GM10266 (cell line): ENCODE measurements at regions not wholly inside any gene's neighbourhood (a gene's known extent, or its start where the extent isn't known, plus 50 kb on each side); places are given as distances from the start of the nearest gene placed in this dataset.
"Not testable (repeated sequence)": the region's sequence is repeated elsewhere in the genome, so short reads cannot be mapped to it uniquely, and the experiment has no call there.

Experiments
- DNase-seq: peaks from one replicate; pipeline ENCODE4 v3.0.0; 2012; ENCODE audit errors: extremely low spot score
- TF ChIP-seq, protein P1 (sequence below): IDR thresholded peaks from 2 replicates; pipeline ENCODE4 v1.5.1; 2012; ENCODE audit warnings: mild to moderate bottlenecking, low read depth; ENCODE audit not compliant: control insufficient read depth, insufficient read depth; ENCODE audit errors: missing control alignments

DNA sequence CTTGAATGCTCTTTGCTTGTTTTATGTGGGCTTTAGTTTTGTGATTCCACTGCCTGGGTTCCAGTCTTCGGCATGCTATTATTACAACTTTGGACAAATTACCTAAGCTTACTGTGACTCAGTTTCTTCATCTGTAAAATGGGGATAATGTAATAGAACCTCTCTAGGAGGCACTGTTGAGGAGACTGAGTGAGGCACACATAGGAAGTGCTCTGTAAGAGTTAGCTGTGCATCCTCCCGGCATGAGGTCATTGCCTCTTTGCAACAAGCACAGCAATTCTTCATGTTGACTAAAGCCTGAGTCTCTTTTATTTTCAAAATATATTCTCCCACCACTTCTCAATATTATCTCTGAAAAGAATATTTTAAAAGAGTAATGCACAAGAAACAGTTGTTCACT, 227.4 kb downstream of the DLEU7 start:
- TF ChIP-seq, protein P1, sequence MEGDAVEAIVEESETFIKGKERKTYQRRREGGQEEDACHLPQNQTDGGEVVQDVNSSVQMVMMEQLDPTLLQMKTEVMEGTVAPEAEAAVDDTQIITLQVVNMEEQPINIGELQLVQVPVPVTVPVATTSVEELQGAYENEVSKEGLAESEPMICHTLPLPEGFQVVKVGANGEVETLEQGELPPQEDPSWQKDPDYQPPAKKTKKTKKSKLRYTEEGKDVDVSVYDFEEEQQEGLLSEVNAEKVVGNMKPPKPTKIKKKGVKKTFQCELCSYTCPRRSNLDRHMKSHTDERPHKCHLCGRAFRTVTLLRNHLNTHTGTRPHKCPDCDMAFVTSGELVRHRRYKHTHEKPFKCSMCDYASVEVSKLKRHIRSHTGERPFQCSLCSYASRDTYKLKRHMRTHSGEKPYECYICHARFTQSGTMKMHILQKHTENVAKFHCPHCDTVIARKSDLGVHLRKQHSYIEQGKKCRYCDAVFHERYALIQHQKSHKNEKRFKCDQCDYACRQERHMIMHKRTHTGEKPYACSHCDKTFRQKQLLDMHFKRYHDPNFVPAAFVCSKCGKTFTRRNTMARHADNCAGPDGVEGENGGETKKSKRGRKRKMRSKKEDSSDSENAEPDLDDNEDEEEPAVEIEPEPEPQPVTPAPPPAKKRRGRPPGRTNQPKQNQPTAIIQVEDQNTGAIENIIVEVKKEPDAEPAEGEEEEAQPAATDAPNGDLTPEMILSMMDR: no peak
- no peak for DNase-seq

DNA sequence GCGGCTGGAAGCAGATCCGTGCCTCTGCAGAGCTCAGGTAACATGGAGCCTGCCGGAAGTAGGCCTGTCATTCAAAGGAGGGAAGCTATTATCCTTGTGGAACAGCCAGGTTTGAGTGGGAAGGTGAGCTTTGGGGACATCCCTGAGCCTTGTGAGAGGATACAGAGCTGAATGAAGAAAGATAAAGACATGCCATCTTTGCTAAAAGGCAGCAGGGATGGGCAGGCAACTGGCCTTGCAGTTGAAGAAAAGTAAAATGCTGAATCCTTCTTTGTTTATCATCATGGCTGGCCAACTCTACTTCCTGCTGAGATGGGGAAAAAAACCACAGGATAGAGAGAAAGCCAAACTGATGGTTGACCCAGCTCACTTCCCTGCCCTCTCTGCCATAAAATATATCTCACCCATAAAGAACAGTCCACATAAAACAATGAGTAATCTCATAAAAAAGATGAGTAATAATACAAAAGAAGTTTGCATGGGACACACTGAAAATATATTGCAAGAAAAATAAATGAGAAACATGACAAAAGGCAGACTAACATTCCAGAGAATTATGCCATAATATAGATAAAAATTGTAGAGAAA, 226.3 kb downstream of the DLEU7 start:
- TF ChIP-seq, protein P1: no peak
- DNase-seq: no peak

DNA sequence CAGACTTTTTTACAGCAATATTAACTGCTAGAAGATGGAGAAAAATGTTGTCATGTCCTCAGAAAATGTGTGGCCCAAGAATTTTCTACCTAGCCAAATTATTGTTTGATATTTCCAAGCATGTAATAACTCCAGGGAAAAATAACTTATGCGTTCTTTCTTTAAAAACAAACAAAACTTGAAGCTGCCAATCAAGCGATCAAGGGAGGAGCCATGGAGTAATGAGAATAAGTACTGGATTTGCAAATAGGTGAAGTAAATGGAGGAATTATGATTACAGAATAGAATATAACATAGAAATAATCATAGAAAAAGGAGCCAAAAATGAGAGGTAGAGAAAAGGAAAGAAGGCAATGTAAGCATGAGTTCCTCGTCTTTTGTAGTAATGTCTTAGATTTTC, 225.3 kb downstream of the DLEU7 start:
- TF ChIP-seq, protein P1: no peak
- no peak for DNase-seq

DNA sequence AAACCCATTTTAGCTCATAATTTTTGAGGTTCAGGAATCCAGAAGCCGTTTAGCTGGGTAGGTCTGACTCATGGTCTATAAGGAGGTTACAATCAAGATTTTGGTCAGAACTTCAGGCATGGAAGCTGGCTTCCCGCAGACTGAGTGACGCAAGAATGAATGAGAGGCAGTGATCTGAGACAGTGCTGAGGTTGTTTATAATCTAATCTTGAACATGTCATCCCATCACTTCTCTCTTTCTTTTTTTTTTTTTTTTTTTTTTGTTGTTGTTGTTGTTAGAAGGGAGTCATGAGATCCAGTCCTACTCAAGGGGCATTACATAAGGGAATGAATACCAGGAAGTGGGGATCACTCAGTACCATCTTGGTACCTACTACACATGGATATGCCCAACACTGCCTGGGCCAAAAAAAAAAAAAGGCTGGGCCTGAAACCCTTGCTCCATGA, 217.4 kb downstream of the DLEU7 start:
- DNase-seq: no peak
- TF ChIP-seq, protein P1: no peak

DNA sequence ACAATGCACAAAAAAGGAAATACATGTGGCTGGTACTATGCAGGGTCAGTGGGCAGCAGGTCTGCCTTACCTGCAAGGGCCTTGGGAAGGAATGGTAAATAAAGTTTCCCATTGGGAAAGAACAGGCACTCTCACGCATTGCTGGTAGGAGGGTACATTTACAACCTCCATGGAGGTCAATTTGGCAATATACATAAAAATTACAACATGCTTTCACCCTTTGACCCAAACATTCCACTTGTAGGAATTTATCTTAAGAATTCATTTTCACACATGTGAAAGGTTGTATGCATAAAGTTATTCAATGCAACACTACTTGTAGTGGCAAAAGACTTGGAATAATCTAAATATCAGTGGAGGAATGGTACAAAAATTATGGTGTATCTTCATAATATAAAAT, 216.4 kb downstream of the DLEU7 start:
- DNase-seq: no peak
- TF ChIP-seq, protein P1: no peak

DNA sequence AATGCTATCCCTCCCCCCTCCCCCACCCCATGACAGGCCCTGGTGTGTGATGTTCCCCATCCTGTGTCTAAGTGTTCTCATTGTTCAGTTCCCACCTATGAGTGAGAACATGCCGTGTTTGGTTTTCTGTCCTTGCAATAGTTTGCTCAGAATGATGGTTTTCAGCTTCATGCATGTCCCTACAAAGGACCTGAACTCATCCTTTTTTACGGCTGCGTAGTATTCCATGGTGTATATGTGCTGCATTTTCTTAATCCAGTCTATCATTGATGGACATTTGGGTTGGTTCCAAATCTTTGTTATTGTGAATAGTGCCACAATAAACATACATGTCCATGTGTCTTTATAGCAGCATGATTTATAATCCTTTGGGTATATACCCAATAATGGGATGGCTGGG, 215.0 kb downstream of the DLEU7 start:
- DNase-seq: not testable (repeated sequence)

DNA sequence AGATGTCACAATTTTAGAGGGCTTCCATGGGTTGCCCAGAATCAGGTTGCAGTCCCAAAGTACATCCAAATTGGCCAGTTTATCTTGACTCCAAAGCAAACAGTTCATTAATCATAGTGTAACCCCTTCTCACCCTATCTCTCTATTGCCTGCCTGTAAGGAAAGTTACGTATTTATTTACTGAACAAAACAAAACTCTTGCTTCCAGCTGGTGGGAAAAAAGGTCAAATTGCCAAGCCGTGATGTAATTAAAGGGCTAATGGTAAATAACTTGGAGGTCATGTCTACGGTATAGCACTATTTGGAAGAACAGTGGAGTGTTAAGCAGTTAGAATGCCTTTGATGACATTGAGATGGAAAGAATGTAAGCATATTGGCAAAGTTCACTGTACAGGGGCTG, 214.0 kb downstream of the DLEU7 start:
- TF ChIP-seq, protein P1: no peak
- DNase-seq: no peak

DNA sequence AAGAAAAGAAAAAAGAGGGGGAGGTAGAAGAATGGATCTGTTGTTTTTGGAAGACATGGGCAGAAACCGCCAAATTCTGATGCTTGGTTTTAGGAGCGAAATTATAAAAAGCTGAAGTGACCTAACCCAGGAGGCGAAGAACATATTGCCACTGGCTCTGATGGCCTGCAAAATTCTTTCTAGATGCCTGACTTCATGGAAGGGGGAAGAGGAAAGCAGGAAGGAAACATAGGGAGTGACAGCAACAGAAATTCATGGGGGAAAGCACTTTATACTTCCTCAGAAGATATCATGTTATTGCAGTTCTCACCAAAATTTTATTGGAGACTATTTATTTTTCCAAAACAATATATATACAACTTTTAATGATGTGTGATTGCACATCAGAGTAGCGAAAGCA, 213.5 kb downstream of the DLEU7 start:
- TF ChIP-seq, protein P1: no peak
- no peak for DNase-seq
